Putamen (tissue), 1 donor: ENCODE measurements at regions not wholly inside any gene's neighbourhood (a gene's known extent, or its start where the extent isn't known, plus 50 kb on each side); places are given as distances from the start of the nearest gene placed in this dataset.

ENCODE experiments used
- DNase-seq: peaks from one replicate; pipeline ENCODE4 v3.0.0-alpha.2; 2016; ENCODE audit warnings: low spot score

DNA sequence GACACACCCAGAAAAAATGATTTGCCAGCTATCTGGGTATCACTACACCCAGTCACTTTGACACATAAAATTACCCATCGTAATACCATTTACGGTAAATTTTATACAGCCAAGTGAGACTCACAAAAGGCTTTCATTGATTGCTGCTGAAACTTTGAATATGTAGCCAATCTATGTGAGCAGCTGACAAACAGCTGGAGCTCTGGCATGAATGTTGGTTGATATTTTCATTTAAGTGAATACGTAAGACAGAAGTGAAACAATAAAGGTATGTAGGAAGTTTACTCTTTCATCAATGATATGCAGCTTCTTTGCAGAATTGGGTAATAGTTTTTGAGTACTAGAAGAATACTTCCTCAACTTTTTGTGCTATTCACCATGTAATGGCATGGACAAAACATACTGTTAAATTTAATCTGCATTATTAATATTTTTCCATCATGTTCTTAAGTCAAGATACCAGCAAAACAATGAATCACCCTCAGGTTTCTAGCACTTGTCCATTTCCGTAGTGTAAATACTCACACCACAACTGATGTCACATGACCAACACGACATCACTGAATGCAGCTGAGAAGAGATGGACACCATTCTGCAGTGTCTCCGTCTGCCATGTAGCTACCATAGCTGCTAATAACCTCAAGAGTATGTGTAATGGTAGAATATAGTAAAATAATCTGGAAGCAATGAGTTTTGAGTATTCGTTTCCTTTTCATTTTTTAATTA is 205.9 kb upstream of the HES1 start:
- DNase-seq, result no peak

DNA sequence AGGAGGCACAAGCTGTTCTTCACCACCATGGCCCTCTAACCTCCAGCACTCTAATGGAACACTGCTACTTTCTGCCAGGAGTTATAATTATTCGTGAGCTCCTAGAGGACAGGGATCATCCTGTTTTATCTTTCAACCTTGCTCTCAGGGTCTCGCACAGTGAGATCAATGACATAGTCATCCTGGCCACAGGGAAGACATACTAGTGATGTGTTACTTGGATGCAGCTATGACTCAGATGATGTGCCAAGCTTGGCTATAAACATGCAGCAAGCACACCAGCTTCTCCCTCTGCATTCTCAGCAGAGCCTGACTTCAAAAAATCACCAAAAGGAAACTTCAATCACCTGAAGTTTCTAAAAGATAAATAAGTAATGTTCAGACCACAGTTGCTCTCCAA is 203.8 kb upstream of the HES1 start:
- no peak for DNase-seq

DNA sequence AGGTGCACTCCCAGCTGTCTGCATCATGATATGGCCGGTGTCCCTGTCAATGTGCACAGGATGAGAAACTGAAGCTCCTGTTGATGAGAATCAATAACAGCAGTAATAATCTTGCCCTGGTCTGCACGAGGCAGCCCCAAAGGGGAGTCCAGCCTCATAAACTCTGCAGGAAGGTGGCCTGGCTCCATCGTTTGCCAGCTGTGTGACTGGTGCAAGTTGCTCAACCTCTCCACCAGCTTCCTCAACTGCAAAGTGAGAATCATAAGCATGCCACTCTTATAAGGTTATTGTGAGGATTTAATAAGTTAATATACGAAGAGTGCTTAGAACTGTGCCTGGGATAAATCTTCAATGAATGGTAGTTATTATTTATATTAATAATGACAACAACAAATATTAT is 203.4 kb upstream of the HES1 start:
- no peak for DNase-seq

DNA sequence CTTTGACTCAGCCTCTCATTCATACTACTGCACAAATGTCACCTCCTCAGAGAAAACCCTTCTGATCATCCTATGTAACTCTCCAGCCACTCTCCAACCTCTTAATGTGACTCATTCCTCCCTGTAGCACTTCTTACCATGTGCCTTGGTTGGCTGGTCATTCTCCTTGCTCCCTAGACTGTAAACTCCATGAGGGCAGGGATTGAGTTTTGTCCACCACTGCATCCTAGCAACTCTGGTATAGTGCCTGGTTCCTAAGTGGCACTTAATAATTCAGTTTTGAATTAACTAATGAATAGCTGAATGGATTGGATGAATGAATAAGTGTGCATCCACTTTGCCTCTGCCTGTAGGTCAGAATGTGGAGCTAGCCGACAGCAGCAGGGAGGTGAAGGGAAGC is 202.5 kb upstream of the HES1 start:
- DNase-seq, result no peak

DNA sequence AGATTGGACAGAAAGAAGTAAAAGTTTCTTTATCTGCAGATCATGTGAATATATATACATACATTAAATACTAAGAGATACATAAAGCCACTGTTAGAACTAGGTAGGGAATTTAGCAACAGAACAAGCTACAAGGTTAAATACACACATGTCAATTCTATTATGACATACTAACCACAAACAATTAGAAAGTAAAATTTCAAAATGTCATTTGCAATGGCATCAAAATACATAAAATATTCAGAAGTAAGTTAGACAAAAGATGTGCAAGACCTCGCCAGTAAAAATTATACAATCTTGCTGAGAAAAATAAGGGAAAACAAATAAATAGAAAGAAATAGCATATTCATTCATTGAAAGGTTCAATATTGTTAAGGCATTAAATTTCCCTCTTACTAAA is 200.0 kb upstream of the HES1 start:
- no peak for DNase-seq

DNA sequence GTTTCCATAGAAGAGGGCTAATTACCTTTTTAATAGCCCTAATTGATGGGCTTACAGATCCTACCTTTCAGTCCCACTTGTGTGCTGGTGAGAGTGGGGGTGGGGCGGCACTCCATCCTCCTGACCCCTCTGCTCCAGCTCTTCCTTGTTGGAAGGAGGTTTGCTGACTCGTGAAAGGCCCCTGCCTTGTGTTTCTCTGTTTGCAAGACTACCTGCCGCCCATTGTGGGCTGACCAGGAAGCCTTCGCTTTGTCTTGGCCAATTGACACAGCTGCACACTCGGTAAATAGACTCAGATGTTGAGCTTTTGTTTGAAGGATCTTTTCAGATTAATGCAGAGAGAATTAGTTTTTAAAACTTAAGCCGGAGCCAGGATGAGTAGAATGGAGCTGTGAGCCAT is 197.3 kb upstream of the HES1 start:
- no peak for DNase-seq

DNA sequence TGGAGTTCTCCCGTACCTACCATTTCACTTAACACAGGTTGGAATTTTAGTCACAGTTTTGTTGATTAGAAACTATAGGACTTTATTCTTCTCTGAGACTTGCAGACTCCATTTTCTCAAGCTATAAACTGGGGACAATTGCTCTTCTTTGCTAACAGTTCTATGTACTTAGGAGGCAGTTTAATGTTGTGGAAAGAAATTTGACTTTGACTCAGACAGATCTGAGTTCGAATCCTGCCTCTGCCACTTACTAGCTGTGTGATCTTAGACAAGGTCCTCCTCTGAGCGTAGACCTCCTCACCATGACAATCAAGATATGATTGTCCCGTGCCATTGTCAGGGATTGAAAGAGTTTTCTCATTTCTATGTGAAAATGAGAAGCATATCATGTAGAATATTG is 196.4 kb upstream of the HES1 start:
- no peak for DNase-seq

DNA sequence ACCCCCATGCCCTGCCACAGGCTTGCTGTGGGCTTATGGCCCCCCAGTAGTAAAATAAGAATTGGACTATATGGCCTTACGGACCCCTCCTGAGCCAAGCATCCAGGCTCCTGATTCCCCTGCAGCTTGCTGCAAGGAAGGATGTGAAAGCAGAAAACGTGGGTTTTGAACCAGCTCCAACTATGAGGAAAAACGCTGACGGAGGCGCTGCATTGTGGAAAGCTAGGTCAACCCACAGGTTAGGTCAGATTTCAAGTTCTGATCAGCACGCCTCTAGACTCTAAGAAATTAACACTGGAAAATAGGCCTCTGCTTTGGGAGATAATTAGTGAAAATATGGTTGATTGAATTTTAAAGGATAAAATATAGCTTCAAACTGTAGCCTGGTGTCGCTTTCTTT is 195.4 kb upstream of the HES1 start:
- DNase-seq, result no peak

DNA sequence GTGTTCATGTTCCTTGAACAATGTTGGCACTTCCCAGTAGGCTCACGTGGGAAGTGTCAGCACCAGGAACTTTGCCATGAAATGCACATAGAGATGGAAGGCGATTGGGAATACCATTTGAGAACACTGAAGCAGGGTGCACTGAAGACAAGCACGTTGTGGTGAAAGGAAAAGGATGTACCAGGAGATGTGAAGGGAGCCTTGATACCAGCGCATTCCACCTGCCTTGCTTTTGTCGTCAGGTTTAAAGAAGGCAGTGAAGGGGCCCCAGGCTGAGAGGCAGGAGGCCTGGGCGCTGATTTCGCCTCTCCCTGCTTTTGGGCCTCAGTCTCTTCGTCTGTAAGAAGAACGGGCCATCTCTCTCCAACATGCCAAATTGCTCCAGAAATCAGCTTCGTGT is 194.5 kb upstream of the HES1 start:
- no peak for DNase-seq

DNA sequence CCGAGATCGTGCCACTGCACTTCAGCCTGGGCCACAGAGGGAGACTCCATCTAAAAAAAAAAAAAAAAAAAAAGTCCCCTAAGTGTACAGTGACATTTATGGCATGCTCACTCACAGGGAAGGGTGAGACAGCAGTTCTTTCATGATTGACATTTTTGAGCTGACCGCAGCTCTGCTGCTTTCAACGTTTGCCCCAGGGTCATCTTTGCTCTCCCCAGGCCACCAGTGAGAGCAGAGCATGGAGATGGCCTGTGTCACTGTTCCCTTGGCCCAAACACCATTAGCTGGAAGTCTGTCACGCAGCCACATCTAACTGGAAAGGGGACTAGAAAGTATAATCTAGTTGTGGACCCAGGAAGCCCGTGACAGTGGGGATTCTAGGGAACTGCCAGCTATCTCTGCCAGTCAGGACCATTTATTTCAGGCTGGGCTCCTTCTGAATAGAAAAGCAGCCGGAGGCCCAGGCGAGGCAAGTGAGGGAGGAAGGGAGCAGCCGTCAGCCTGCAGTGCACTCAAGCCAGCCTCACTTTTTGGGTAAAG is 193.4 kb upstream of the HES1 start:
- no peak for DNase-seq

DNA sequence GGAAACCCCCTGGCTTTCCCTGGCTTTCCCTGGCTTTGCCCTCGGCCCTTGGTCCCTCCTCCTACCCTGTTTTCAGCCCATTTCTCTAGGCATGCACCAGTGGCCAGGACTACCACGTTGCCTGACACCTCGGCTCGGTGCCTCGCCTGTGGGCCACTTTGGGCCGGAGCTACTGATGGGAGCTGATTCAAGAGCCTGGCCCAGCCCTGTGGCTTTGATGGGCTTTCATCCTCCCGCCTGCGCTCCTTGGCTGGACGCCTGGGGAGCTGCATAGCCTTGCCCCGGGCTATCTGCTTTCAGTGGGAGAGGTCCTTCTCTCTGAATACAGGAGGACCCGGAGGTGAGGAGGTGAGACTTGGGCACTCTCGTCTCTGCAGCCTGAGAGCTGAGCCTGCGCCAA is 192.7 kb upstream of the HES1 start:
- DNase-seq, result no peak

DNA sequence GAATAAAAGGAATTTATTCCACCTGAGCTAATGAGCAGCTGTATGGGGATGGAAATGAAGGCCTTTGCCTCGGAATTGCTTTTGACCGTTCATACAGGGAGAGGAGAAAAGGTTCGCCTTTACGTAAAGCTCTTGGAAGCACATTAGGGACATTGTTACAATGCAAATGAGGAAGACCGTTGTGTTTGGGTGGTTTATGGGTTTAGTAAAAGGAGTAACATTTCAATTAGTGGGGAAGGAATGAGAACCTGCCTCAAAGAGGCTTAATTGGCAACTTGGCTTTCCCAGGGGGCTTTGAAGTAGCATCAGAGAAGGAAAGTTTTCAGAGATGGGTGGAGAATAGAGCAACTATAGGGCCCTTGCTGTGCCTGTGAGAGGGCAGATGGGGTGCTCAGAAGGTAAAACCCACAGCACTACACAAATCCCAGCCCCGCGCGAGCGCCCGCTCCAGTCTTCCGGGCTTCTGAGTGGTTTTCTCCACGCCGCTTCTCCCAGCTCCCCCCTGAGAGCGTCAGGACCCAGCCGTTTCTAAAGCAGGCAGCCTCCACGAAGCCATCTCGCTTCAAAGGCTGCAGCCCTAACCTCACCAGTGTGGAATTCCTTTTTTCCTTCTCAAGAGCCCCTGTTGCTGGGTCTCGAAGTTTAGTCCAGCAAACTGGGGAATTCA is 192.0 kb upstream of the HES1 start:
- DNase-seq, result no peak

DNA sequence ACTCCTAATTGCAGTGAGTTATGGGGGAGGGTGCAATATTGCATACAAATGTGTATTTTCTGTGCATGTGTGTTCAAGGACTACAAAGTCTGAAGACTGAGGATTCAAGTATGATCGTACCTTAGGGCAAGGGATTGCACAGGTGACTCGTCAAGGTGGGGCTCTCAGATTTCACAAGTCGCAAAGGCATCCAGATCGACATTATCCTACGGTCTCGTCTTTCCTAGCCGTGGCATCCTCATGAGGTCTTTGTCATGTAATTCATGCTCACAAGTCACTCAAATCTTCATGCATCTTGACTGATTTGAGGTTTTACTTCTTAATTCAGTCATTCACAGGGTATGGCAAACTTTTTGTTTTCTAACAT is 191.4 kb upstream of the HES1 start:
- DNase-seq, result no peak

DNA sequence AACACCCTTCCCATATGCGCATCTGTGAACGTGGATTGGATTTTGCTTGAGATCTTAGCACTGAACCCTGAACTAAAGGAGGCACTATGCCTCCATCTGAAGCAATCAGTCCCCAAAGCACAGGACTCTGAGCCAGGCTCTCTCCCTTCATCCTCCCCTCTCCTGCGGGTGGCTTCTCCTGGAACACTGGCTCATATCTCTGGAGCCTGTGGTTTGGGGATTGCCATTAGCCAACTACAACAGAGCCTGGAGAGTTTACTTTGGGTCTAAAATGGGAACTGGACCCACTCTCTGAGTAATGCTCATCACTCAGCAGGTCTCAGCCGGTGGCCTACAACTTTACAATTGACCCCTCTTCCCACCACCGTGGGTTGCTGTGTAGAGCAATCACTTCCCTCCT is 190.8 kb upstream of the HES1 start:
- DNase-seq, result no peak

DNA sequence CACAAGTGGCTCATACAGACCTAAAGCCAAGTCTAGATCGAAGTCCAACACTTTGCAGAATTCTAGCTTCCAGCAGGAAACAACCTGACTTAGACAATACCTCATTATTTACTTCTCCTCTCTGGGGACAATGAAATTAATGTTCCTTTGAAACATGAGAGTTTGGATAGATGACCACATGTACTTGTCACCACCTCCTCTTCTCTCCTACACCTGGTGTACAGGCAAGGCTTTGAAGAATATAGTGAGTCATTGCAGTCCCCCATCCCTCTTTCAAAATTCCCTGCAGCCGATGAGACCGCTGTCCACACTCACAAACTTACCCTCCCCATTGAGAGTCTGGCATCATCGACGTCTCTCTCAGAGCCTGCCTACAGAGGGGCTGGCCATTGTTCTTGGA is 189.0 kb upstream of the HES1 start:
- DNase-seq, result no peak

DNA sequence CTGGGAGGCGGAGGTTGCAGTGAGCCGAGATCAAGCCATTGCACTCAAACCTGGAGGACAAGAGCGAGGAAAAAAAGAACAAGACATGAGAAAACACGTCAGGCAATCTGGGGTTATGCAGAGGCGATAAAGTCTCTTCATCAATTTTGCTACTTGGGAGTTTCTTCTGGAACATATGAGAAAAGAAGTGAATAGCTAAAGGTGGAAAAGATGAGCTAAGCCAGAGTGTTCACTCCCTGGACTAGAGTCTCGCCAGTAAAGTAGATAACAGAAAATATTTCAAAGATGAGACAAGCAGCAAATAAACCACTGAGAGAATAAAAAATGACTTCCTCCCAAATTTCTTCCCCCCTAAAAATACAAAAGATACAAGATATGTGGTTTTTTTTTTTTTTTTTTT is 188.4 kb upstream of the HES1 start:
- DNase-seq, result no peak

DNA sequence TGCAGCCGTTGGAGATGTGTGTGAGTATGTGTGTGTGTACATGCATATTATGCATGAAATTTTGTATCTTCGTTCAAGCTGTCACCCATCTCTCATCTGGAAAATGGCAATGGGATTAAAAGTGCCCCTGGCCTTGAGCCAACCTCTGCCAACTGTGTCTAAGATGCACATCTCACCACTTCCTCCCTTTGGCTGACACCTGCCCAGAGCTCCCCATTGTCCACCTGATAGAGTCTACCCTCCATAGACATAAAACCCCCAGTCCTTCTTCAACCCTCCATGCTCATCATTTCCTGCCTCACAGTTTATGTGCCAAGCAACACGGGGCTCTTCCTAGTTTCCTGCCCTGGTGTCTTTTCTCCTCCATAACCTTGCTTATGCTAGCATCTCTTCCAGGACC is 187.5 kb upstream of the HES1 start:
- no peak for DNase-seq

DNA sequence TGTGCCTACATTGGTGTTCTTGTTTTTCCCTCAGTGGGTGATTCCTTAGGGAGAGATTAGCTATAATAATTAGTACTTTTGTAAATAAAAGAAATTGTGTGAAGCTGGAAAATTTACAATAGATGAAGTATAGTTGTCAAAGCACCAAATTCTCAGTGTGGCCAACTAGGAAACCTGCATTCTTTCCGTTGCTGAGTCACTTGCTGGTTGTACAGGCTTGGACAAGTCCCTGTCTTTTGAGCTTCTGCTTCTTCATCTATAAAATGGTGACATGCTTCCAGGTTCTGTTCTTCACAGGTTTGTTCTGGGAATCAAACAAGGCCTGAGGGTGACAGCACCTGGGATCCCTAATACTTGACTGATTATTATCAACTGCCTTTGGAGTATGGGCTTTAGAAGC is 184.1 kb upstream of the HES1 start:
- no peak for DNase-seq

DNA sequence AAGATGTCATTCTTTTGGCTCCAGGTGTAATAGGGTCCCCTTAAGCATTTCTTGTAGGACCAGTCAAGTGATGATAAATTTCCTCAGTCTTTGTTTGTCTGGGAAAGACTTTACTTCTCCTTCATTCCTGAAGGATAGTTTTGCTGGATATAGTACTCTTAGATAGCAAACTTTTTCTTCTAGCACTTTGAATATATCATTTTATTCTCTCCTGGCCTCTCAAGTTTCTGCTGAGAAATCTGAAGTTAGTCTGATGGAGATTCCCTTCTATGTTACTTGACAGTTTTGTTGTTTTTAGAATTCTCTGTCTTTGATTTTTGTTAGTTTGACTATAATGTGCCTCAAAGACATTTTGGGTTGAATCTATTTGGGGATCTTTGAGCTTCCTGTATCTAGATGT is 181.2 kb upstream of the HES1 start:
- no peak for DNase-seq

DNA sequence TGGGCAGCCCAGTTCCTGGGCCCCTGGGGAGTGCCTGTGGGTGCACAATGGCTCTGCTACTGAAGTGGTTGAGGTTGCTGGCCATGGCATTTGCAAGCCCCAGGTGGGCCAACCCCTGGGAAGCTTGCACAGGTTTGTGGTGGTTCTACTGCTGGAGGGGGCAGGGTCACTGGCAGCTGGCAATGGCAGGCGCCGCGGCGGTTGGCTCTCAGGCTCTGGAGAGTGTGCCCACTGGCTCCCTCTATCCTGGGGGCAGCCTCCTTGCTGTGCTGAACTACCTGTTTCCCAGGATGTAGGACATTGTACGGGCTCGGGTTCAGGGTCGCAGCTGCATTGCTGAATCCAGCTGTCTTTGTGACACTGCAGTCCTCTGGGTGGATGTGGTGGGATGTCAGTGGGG is 180.2 kb upstream of the HES1 start:
- no peak for DNase-seq

DNA sequence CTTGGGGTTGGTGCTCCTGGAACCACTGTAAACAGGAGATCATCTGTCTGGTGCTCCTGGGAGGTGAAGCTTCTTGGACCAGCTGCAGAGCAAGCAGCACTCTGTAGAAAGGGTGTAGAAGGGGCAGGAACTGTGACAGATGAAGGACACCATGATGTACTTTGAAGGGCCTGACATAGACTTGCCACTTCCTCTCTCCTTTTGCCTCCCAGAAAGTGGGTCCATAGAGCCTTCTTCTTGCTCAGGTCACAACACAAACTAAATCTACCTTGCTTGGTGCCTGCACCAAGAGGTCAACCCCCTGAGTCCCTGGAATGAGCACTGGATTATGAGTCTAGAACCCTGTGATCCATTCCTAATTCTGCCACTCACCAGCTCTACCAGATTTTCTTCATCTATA is 176.1 kb upstream of the HES1 start:
- no peak for DNase-seq

DNA sequence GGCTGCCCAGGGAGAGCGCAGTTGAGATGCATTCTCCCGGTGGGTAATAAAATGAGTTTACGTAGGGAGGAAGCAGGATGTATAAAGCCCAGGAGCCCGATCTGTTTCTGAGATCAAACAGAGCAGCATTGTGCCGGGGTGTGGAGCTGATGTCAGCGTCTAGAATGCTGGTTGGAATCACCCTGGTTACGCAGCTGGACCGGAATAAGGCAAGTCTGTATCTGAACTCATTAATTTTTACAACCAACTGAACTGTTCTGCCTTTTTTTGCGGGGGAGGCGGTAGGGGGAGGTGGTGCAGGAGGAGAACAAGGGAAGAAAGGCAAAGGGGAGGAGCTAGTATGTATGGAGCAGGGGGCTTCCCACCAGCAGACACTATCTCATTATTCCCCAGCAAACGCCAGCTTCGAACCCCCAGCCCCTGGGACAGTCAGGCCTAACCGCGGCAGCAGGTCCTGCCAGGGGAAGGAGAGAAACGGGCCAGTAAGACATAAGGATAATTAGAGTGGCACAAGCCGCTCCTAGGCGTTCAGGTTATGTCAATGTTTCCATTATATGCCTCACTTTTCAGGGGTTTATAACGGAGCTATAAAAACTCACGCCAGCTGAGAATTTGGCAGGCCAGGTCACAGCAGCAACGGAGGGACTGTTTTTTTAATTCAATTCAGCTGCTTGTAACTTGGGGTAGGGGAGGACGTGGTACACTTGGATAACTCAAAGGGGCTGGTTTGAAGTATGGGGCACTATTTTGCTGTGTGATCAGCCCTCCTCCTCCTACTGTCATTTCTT is 175.3 kb upstream of the HES1 start:
- peak; percentile 31 for DNase-seq

DNA sequence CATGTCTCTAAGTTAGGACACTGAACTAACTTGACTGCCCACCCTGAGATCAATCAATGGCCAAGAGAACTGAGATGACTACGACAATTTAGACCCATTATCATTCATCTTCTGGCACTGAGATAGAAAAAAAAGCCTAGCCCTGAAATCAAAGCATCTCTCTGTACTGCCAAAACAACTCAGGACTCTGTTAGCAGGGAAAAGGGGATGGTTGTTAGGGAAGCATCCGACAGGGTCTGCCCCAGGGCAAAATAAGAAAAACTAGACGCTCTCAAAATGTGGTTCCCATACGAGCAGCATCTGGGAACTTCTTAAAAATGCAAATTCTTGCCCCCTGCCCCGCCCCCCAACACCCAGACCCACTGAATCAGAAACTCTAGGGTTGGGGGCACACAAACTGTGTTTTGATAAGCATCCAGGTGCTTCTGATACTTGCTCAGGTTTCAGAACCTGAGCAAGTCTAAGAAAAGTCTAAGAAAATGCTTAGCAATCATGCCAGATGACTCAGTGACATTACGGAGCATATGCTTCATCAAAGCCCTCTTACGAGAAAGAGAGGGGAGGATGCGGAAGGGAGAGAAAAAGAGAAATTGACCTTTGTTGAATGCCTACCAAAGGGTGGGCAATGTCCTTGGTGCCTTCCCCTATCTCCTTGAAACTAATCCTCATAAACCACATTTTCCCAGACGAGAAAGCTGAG is 172.8 kb upstream of the HES1 start:
- no peak for DNase-seq
